ENCODE measurements at regions not wholly inside any gene's neighbourhood (a gene's known extent, or its start where the extent isn't known, plus 50 kb on each side); places are given as distances from the start of the nearest gene placed in this dataset.

GRCh38 chr15:70226337-70226980, 128.7 kb upstream of the TLE3 start:
- no peak for DNase-seq (ENCODE audit: low spot score)
- no peak for TF ChIP-seq CTCF (IDR thresholded peaks at IDR 0.05)
- Histone ChIP-seq H3K27ac (no peak overlapping the region), H3K4me3 (no peak overlapping the region)

GRCh38 chr15:70225416-70225815, 127.7 kb upstream of the TLE3 start:
- H3K4me3 ChIP-seq = no peak overlapping the region
- TF ChIP-seq CTCF (IDR thresholded peaks at IDR 0.05) = no peak
- no peak overlapping the region for H3K27ac ChIP-seq
- DNase-seq (ENCODE audit: low spot score) = no peak

GRCh38 chr15:70222606-70223005, 124.9 kb upstream of the TLE3 start:
- no peak for TF ChIP-seq CTCF (IDR thresholded peaks at IDR 0.05)

GRCh38 chr15:70220490-70221096, 122.9 kb upstream of the TLE3 start:
- Histone ChIP-seq H3K4me3 (no peak overlapping the region), H3K27ac (no peak overlapping the region)
- DNase-seq (ENCODE audit: low spot score) = no peak
- TF ChIP-seq CTCF (IDR thresholded peaks at IDR 0.05) = no peak

More at GRCh38 chr15:70222606-70223005, 124.9 kb upstream of the TLE3 start:
- no peak overlapping the region for H3K4me3 ChIP-seq
- H3K27ac ChIP-seq = no peak overlapping the region
- DNase-seq (ENCODE audit: low spot score) = no peak

- Histone ChIP-seq H3K27ac (no peak overlapping the region), H3K4me3 (no peak overlapping the region)
- no peak for DNase-seq (ENCODE audit: low spot score)
- no peak for TF ChIP-seq CTCF (IDR thresholded peaks at IDR 0.05)
These were observed 122.2 kb upstream of the TLE3 start for GRCh38 chr15:70219966-70220365.

- Histone ChIP-seq H3K27ac (no peak overlapping the region), H3K4me3 (no peak overlapping the region)
- DNase-seq (ENCODE audit: low spot score) = no peak
- TF ChIP-seq CTCF (IDR thresholded peaks at IDR 0.05) = no peak
These were observed 121.7 kb upstream of the TLE3 start for GRCh38 chr15:70219256-70219895.

Data from coronary artery (tissue), 2 donors.